Keratinocyte (primary cell): ENCODE measurements at regions not wholly inside any gene's neighbourhood (a gene's known extent, or its start where the extent isn't known, plus 50 kb on each side); places are given as distances from the start of the nearest gene placed in this dataset.

Experiments
- DNase-seq: peaks from one replicate; pipeline ENCODE4 v3.0.0-alpha.2; 2011; ENCODE audit warnings: low read depth, missing footprints, low spot score
- FAIRE-seq: peaks from 2 replicates; lab custom pipeline; 2011; peaks lifted over from hg19 to GRCh38; lab: Jason Lieb, UNC
- H2AFZ ChIP-seq: 2 replicates; pipeline ENCODE4 v1.6.0; 2012; ENCODE audit warnings: low read length, control low read depth, inconsistent platforms; ENCODE audit not compliant: control insufficient read depth
- H3K27ac ChIP-seq: 2 replicates; pipeline ENCODE4 v1.5.1; 2011; ENCODE audit warnings: low read length; ENCODE audit not compliant: control insufficient read depth, insufficient read depth
- H3K27me3 ChIP-seq: 3 replicates; pipeline ENCODE4 v1.6.0; 2011; ENCODE audit warnings: low read length; ENCODE audit not compliant: control insufficient read depth, insufficient read depth; ENCODE audit errors: extremely low read depth
- H3K36me3 ChIP-seq, 2 experiments: 2 replicates in 1 of 2; 3 replicates in 1 of 2; pipeline ENCODE4 v1.5.1; 2011; ENCODE audit warnings: low read length in 2 of 2, mild to moderate bottlenecking in 1 of 2; ENCODE audit not compliant: control insufficient read depth in 2 of 2, insufficient read depth in 2 of 2; ENCODE audit errors: extremely low read depth in 1 of 2
- H3K4me1 ChIP-seq: 3 replicates; pipeline ENCODE4 v1.5.1; 2011; ENCODE audit warnings: low read length; ENCODE audit not compliant: control insufficient read depth, insufficient read depth; ENCODE audit errors: extremely low read depth
- H3K4me2 ChIP-seq: 3 replicates; pipeline ENCODE4 v1.6.0; 2011; ENCODE audit warnings: low read depth, low read length; ENCODE audit not compliant: control insufficient read depth, insufficient read depth; ENCODE audit errors: extremely low read depth
- H3K4me3 ChIP-seq, 3 experiments: fragments of 200-600 bp in 1 of 3; sonication (generic) in 1 of 3; 2 replicates in 2 of 3; 3 replicates in 1 of 3; pipeline ENCODE4 v1.5.1; 2011 to 2016; ENCODE audit warnings: low read length in 3 of 3, mild to moderate bottlenecking in 3 of 3, control low read depth in 2 of 3, inconsistent platforms in 1 of 3, low read depth in 1 of 3, mixed read lengths in 1 of 3, mixed run types in 1 of 3, moderate library complexity in 1 of 3; ENCODE audit not compliant: control insufficient read depth in 2 of 3, insufficient read depth in 2 of 3; ENCODE audit errors: extremely low read depth in 1 of 3
- H3K79me2 ChIP-seq: 2 replicates; pipeline ENCODE4 v1.6.0; 2012; ENCODE audit warnings: low read length; ENCODE audit not compliant: control insufficient read depth, insufficient read depth
- H3K9ac ChIP-seq: 3 replicates; pipeline ENCODE4 v1.6.0; 2011; ENCODE audit warnings: low read length; ENCODE audit not compliant: control insufficient read depth, insufficient read depth; ENCODE audit errors: extremely low read depth
- H3K9me1 ChIP-seq: 3 replicates; pipeline ENCODE4 v1.6.0; 2011; ENCODE audit warnings: low read length; ENCODE audit not compliant: control insufficient read depth, insufficient read depth; ENCODE audit errors: extremely low read depth
- H3K9me3 ChIP-seq: 2 replicates; pipeline ENCODE4 v1.5.1; 2012; ENCODE audit warnings: low read depth, low read length; ENCODE audit not compliant: control insufficient read depth
- H4K20me1 ChIP-seq: 3 replicates; pipeline ENCODE4 v1.6.0; 2011; ENCODE audit warnings: low read length; ENCODE audit not compliant: control insufficient read depth, insufficient read depth; ENCODE audit errors: extremely low read depth
- CTCF ChIP-seq, 3 experiments: IDR thresholded peaks in 1 of 3; conservative IDR thresholded peaks in 1 of 3; optimal IDR thresholded peaks in 1 of 3; 2 replicates in 2 of 3; 3 replicates in 1 of 3; pipeline versions ENCODE3 to v1.5.1; 2011; ENCODE audit warnings: low read length in 3 of 3, mild to moderate bottlenecking in 3 of 3, moderate library complexity in 2 of 3, control low read depth in 1 of 3, inconsistent platforms in 1 of 3; ENCODE audit not compliant: insufficient read depth in 2 of 3; ENCODE audit errors: extremely low read depth in 1 of 3
- EZH2 ChIP-seq: IDR thresholded peaks from one replicate; pipeline ENCODE4 v1.6.1; 2012; ENCODE audit warnings: inconsistent platforms, mild to moderate bottlenecking, low read length, moderate library complexity
- dilution Hi-C: fragments of 300-500 bp; cut with MboI; formaldehyde crosslinking; loops from one replicate; pipeline ENCODE4 v1.7.0; 2020; ENCODE audit warnings: low sequenced_read_pairs; ENCODE audit not compliant: extremely low pct_ligation_motif_present

DNA sequence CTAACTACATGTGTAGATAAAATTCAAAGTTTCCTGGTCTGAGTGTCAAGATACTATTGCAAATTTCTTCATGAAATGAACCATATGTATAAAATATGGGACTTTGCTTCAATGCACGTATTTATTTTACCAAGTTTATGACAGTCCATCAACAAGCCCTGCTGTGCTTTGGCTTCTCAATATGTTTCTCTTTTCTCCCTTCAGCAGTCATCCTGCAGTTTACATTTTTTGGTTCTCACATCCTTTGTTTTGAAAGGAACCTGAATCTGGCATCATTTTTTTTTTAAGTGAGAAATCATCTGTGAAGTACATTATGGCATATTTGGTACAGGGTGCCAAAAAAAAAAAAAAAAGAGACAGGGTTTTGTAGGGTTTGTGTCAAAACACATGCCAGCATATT lies 65.1 kb downstream of the YIPF5 start:
- Histone ChIP-seq H3K36me3 (no peaks in the 10 kb centered on the region), H3K27me3 (no peaks in the 10 kb centered on the region), H3K79me2 (no peaks in the 10 kb centered on the region), H4K20me1 (no peaks in the 10 kb centered on the region), H3K9ac (no peak overlapping the region), H3K27ac (no peak overlapping the region), H3K4me1 (no peaks in the 10 kb centered on the region), H3K9me1 (no peaks in the 10 kb centered on the region), H3K4me2 (no peak overlapping the region), H3K9me3 (no peaks in the 10 kb centered on the region), H2AFZ (no peak overlapping the region), H3K4me3 (no peak overlapping the region)
- FAIRE-seq (no peak), DNase-seq (no peak)
- dilution Hi-C loops: no loop called here
- TF ChIP-seq EZH2: no peak
- TF ChIP-seq CTCF (optimal IDR thresholded peaks at IDR 0.05 in 1 of 3, IDR thresholded peaks at IDR 0.05 in 1 of 3, conservative IDR thresholded peaks at IDR 0.05 in 1 of 3; ENCODE audit: extremely low read depth in 1 of 3, insufficient read depth in 2 of 3, low read length in 3 of 3): no peak

- H2AFZ ChIP-seq: no peak overlapping the region
- no peak overlapping the region for H3K4me3 ChIP-seq
- H3K36me3 ChIP-seq: no peaks in the 10 kb centered on the region
- H3K27me3 ChIP-seq: no peaks in the 10 kb centered on the region
- no peaks in the 10 kb centered on the region for H4K20me1 ChIP-seq
- TF ChIP-seq CTCF (optimal IDR thresholded peaks at IDR 0.05 in 1 of 3, IDR thresholded peaks at IDR 0.05 in 1 of 3, conservative IDR thresholded peaks at IDR 0.05 in 1 of 3; ENCODE audit: extremely low read depth in 1 of 3, insufficient read depth in 2 of 3, low read length in 3 of 3) (no peak), EZH2 (no peak)
- FAIRE-seq: no peak
- H3K4me1 ChIP-seq: no peaks in the 10 kb centered on the region
- no peak overlapping the region for H3K27ac ChIP-seq
- DNase-seq: no peak
- H3K9ac ChIP-seq: no peak overlapping the region
- no peaks in the 10 kb centered on the region for H3K9me3 ChIP-seq
- no peaks in the 10 kb centered on the region for H3K79me2 ChIP-seq
- dilution Hi-C loops: no loop called here
- H3K9me1 ChIP-seq: no peaks in the 10 kb centered on the region
- H3K4me2 ChIP-seq: no peak overlapping the region
Measured at GRCh38 chr5:144108131-144108530, 62.3 kb downstream of the YIPF5 start.
